ENCODE measurements at regions not wholly inside any gene's neighbourhood (a gene's known extent, or its start where the extent isn't known, plus 50 kb on each side); places are given as distances from the start of the nearest gene placed in this dataset.

- intact Hi-C loops (cut with DNase I; ENCODE audit: low total_unique reads) = no loop called here
- WGBS, 2 donors = 91 to 95% methylated on average over 2 of the region's 2 CpGs
- DNase-seq (ENCODE audit: low spot score in 2 of 2) = no peak
- no peak overlapping the region for H3K4me3 ChIP-seq (ENCODE audit: low read depth, poor library complexity, severe bottlenecking)
- TF ChIP-seq POLR2A (IDR thresholded peaks at IDR 0.05) (no peak), CTCF (IDR thresholded peaks at IDR 0.05) (no peak)
Observed at GRCh38 chr10:22846294-22846693, 81.6 kb upstream of the ARMC3 start.

- no peak for TF ChIP-seq CTCF (IDR thresholded peaks at IDR 0.05)
- no peak for TF ChIP-seq POLR2A (IDR thresholded peaks at IDR 0.05)
- intact Hi-C loops (cut with DNase I; ENCODE audit: low total_unique reads) = no loop called here
- no peak for DNase-seq (ENCODE audit: low spot score in 2 of 2)
- H3K4me3 ChIP-seq (ENCODE audit: low read depth, poor library complexity, severe bottlenecking) = no peak overlapping the region
- WGBS, 2 donors = 77 to 84% methylated on average over 5 of the region's 5 CpGs
Observed at GRCh38 chr10:22839639-22840038, 88.2 kb upstream of the ARMC3 start.

GRCh38 chr10:22837771-22838170 lies 90.1 kb upstream of the ARMC3 start:
- intact Hi-C loops (cut with DNase I; ENCODE audit: low total_unique reads) = no loop called here
- WGBS, 2 donors = 69 to 78% methylated on average over 1 of the region's 1 CpG
- TF ChIP-seq CTCF (IDR thresholded peaks at IDR 0.05) = no peak
- TF ChIP-seq POLR2A (IDR thresholded peaks at IDR 0.05) = no peak
- H3K4me3 ChIP-seq (ENCODE audit: low read depth, poor library complexity, severe bottlenecking) = no peak overlapping the region
- no peak for DNase-seq (ENCODE audit: low spot score in 2 of 2)

DNA sequence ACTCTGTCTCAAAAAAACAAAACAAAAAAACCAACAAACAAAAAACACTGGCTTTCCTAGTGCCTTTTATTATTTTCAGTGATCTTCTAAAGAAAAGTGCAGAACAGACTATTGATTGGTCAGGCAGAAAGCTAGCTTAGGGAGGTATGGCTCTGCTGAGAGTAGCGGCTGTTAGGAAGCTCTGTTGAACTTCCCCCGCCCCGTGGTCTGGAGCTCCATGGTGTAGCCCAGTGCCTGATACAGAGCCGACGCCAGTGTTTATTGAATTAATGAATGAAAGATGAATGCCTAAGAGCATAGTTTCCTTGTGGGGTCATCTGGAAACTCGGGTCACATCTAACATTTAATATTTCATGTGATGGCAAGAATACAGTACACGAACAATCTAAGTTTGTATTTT lies 90.5 kb upstream of the ARMC3 start:
- intact Hi-C loops (cut with DNase I; ENCODE audit: low total_unique reads) = no loop called here
- no peak for TF ChIP-seq POLR2A (IDR thresholded peaks at IDR 0.05)
- no peak for TF ChIP-seq CTCF (IDR thresholded peaks at IDR 0.05)
- WGBS, 2 donors = 76 to 80% methylated on average over 7 of the region's 7 CpGs
- H3K4me3 ChIP-seq (ENCODE audit: low read depth, poor library complexity, severe bottlenecking) = no peak overlapping the region
- DNase-seq (ENCODE audit: low spot score in 2 of 2) = no peak

GRCh38 chr10:22834471-22834870 lies 93.4 kb upstream of the ARMC3 start:
- H3K4me3 ChIP-seq (ENCODE audit: low read depth, poor library complexity, severe bottlenecking) = no peak overlapping the region
- TF ChIP-seq CTCF (IDR thresholded peaks at IDR 0.05) (no peak), POLR2A (IDR thresholded peaks at IDR 0.05) (no peak)
- WGBS, 2 donors = 80 to 81% methylated on average over 3 of the region's 3 CpGs
- intact Hi-C loops (cut with DNase I; ENCODE audit: low total_unique reads) = no loop called here
- no peak for DNase-seq (ENCODE audit: low spot score in 2 of 2)

- DNase-seq (ENCODE audit: low spot score in 2 of 2) = no peak
- no peak for TF ChIP-seq POLR2A (IDR thresholded peaks at IDR 0.05)
- TF ChIP-seq CTCF (IDR thresholded peaks at IDR 0.05) = no peak
- WGBS, 2 donors = 58 to 69% methylated on average over 1 of the region's 1 CpG
- intact Hi-C loops (cut with DNase I; ENCODE audit: low total_unique reads) = no loop called here
- H3K4me3 ChIP-seq (ENCODE audit: low read depth, poor library complexity, severe bottlenecking) = no peak overlapping the region
Observed at GRCh38 chr10:22833781-22834180, 94.1 kb upstream of the ARMC3 start.

All from lower leg skin (tissue), 4 donors.